ENCODE measurements at regions not wholly inside any gene's neighbourhood (a gene's known extent, or its start where the extent isn't known, plus 50 kb on each side); places are given as distances from the start of the nearest gene placed in this dataset.

DNA sequence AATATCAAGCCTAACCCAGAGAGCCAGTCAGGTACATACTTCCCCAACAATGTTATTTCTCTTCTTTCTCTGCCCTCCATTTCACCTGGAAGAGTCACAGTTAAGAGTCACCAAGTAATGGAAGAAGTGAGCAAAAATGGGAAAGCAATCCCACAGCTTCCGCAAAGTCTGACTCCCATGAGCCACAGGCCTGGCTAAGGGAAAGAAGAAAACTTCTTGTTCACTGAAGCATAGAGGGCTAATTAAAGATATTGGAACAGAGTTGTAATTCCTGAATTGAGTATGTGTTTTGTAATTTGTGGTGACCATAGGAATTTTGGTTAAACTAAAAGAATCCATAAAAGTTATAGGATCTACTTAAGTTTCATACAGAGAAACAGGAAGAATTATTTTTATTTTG is 830.9 kb upstream of the PCDH20 start:
- TF ChIP-seq POLR2A (IDR thresholded peaks at IDR 0.05) (no peak), EP300 (IDR thresholded peaks at IDR 0.05) (no peak)
- TF ChIP-seq, protein P1, sequence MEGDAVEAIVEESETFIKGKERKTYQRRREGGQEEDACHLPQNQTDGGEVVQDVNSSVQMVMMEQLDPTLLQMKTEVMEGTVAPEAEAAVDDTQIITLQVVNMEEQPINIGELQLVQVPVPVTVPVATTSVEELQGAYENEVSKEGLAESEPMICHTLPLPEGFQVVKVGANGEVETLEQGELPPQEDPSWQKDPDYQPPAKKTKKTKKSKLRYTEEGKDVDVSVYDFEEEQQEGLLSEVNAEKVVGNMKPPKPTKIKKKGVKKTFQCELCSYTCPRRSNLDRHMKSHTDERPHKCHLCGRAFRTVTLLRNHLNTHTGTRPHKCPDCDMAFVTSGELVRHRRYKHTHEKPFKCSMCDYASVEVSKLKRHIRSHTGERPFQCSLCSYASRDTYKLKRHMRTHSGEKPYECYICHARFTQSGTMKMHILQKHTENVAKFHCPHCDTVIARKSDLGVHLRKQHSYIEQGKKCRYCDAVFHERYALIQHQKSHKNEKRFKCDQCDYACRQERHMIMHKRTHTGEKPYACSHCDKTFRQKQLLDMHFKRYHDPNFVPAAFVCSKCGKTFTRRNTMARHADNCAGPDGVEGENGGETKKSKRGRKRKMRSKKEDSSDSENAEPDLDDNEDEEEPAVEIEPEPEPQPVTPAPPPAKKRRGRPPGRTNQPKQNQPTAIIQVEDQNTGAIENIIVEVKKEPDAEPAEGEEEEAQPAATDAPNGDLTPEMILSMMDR (IDR thresholded peaks at IDR 0.05): no peak

All from ovary (tissue), 3 donors.